Fibroblast of skin of scalp (primary cell): ENCODE measurements at regions not wholly inside any gene's neighbourhood (a gene's known extent, or its start where the extent isn't known, plus 50 kb on each side); places are given as distances from the start of the nearest gene placed in this dataset.
"Not testable (repeated sequence)": the region's sequence is repeated elsewhere in the genome, so short reads cannot be mapped to it uniquely, and the experiment has no call there.

ENCODE experiments used
- DNase-seq: peaks from one replicate; pipeline ENCODE4 v3.0.0-alpha.2; 2013

DNA sequence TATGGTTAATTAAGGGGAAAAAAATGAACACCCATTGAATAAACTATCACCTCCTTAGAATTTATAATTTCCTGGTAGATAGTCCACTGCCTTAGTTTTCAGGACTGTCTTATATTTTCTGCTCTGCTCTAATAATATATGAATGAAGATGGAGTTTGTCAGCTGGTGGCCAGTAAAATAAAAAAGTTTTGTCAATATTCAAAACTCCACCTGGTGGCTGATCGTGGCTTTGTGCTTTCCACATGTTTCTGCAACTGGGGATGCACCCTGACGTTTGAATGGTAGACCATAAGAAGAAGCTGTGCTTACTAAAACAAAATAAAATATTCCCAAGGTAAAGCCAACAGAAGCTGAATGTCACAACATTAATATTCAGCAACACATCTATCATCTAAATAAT, 286.6 kb upstream of the IZUMO3 start:
- DNase-seq, result peak; percentile 0

DNA sequence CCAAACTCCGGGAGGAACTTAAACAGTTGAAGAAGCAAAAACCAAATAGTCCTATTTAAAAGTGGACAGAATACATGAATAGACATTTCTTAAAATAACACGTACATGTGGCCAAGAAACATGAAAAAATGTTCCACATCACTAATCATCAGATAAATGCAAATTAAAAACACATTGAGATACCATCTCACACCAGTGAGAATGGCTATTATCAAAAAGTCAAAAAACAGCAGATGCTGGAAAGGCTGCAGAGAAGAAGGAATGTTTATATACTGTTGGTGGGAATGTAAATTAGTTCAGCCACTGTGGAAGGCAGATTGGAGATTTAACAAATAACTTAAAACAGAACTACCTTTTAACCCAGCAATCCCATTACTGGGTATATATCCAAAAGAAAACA, 283.0 kb upstream of the IZUMO3 start:
- DNase-seq, result no peak

DNA sequence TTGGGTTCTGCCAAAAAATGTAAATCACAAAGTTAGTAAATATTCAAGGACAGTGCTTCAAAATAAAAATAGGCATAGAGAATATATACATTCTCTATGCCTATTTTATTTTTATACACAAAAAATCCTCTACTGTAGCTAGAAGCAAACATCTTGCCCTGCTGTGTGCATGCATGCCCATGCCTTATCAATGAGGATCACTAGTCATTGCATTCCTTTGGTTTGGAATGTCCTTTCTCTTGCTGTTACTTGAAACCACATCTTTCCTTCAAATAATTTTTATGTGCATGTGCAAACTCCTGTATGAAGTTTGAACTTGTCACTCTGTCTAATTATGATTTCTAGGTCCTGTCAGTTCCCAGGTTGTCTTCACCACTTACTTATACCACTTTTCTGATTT, 278.9 kb upstream of the IZUMO3 start:
- DNase-seq, result no peak

DNA sequence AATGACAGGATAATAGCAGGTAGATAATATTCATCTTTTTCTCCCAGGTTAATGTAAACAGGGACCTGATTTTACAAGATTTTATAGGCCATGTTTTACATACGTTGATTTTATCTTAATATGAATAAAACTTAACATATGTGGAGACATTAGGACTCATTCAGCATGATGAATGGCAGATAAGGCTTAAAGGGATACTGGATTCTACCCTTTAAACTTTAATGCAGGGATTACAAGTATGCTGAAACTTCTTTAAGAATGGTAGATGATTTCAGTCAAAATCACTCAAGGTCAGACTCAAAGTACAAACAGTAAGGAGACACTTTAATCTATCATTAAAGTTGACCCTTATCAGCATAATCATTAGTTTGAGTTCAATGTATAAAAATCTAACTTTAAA, 274.5 kb upstream of the IZUMO3 start:
- no peak for DNase-seq

DNA sequence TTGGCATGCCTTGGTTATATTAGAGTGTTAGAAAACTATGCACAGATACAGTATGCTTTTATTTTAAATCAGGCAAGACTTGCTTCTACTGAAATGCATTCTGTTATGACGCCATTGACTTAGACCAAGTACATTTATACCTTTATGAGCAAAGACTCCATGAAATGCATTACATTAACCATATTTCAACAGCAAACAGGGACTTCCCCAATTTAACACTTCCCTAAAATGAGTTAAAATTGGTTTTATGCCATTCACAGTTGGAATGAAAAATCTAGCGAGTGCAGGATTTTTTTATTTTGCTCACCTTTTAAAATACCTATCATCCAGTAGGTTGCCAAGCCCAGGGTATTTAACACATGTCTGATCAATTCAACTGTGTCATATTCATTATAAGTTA, 272.1 kb upstream of the IZUMO3 start:
- no peak for DNase-seq

DNA sequence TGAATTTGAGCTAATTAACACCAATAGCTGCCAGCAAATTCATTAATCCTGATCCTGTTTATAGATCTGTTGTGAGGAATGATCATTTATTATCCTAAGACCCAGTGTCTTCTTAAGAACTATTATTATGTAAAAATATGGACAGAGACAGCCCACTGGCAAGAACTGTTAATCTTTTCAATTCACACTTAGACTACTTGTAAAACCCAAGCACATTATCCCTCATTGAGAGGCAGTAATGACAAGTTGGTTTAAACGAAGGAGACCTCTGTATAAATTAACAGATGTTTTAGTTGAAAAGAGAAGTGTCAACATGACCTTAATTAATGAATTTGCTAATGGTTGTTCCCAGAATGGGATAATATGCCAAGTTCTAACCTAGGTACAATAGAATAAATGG, 270.3 kb upstream of the IZUMO3 start:
- DNase-seq, result no peak

DNA sequence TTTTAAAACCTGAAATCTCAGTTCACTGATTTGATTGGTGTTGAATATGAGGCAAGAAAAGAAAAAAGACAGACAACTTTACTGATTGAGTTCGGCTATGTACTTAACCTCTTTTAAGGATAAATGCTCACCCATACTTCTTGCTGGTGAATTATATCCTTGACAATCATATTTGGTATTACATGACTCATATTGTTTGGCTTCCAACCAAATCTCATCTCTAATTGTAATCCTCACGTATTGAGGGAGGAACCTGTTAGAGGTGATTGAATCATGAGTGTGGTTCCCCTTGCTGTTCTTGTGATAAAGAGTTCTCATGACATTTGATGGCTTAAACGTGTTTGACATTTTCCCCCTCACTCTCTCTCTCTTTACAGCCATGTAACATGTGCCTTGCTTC, 255.6 kb upstream of the IZUMO3 start:
- no peak for DNase-seq

DNA sequence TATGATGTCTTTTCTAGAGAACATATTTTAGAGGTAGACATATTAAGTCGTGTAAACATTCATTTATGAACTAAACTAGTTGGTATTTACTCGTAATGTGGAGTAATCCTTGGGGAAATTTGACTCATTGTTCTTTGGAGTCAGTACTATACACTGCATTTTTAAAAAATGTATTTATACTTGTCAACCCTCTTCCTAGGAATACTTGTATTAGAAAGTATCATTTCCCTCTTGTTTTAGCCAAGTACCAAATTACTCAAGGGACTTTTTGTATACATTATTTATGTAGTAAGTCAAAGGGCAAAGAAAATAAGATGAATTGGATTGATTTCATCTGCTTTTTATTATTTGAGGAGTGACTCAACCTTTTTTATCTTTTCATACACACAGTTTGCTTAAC, 248.1 kb upstream of the IZUMO3 start:
- peak; percentile 13 for DNase-seq

DNA sequence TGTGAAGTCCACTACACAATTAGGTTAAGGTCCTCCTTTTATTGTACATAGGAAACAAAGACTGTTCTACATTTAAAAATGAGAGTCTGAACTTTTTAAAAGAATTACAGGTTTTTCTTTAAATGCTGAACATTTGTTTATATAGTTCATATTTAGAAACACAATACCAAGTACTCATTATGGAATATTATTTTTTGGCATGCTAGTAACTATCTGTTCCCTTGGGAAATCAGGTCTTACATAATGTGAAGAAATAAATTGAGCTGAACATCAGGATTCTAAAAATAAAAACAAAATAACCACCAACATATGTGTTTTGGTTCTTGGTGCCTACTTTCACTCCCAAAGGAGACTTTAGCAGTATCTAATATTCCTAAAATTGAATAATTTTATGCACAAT, 230.5 kb upstream of the IZUMO3 start:
- no peak for DNase-seq

DNA sequence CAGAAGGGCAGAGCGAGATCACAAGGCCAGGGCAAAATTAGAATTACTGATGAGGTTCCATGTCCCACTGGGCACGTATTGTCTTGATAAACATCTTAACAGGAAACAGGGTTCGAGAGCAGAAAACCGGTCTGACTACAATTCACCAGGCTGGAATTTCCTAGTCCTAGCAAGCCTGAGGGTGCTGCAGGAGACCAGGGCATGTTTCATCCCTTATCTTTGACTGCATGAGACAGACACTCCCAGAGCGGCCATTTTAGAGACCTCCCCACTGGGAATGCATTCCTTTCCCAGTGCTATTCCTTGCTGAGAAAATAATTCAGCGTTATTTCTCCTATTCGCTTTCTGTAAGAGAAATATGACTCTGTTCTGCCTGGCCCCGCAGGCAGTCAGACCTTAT, 228.5 kb upstream of the IZUMO3 start:
- DNase-seq, result not testable (repeated sequence)

DNA sequence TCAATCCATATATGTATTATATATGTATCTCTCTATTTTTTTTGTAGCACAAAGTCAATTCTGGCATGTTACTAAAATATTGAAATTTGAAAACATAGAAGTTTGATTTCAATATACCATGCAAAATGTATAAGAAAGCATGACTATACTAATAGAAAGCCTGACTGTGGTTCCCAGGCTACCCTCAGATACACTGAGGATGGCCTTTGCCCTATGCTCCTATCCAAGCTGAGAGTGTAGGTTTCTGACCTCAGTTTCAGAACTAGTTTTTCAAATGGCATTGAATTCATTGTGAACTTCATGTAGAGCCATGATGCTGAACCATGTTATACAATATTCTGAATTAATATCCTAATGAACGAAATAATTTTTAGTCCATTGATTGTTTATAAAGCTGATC, 220.4 kb upstream of the IZUMO3 start:
- DNase-seq, result no peak

DNA sequence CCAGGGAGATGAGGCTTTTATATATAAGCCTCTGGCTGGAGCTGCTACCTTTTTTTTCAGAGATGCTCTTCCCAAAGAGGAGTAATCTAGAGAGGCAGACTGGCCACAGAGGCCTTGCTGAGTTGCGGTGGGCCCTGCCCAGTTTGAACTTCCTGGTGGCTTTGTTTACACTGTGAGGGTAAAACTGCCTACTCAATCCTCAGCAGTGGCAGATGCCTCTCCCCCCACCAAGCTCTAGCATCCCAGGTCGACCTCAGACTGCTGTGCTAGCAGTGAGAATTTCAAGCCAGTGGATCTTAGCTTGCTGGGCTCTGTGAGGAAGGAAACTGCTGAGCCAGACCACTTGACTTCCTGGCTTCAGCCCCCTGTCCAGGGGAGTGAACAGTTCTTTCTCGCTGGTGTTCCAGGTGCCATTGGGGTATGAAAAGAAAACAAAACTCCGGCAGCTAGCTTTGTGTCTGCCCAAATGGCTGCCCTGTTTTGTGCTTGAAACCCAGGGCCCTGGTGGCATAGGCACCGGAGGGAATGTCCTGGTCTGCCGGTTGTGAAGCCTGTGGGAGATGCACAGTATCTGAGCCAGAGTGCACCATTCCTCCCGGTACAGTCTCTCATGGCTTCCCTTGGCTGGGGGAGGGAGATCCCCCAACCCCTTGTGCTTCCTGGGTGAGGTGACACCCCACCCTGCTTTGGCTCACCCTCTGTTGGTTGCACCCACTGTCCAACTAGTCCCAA, 219.5 kb upstream of the IZUMO3 start:
- DNase-seq, result no peak

DNA sequence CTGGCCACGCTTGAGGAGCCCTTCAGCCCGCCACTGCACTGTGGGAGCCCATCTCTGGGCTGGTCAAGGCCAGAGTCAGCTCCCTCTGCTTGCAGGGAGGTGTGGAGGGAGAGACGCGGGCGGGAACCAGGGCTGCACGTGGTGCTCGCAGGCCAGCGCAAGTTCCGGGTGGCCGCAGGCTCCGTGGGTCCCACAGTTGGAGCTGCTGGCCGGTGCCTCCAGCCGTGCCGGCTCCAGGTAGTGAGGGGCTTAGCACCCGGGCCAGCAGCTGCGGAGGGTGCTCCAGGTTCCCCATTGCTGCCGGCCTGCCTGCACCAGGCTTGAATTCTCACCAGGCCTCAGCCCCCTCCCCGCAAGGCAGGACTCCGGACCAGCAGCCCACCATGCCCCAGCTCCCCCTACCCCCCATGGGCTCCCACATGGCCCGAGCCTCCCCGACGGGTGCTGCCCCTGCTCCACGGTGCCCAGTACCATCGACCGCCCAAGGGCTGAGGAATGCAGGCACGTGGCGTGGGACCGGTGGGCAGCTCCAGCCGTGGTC, 192.8 kb upstream of the IZUMO3 start:
- no peak for DNase-seq

DNA sequence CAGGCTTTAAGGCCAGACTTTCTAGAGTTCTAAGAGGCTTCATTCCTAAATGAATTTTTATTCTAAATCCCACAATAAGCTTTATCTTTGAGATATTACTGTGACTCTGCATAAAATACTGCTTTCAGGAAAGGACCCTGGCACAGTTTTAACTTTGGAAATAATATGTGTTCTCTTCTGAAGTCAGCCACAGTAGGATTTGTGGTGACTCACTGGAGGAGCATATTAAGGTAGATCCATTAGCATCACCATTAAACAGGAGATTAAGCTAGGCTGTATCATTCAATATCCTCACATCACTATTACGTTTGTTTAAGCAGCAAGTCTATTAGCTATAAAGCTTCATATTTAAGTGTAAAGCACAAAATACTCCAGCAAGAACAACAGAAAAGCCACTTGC, 186.1 kb upstream of the IZUMO3 start:
- no peak for DNase-seq

DNA sequence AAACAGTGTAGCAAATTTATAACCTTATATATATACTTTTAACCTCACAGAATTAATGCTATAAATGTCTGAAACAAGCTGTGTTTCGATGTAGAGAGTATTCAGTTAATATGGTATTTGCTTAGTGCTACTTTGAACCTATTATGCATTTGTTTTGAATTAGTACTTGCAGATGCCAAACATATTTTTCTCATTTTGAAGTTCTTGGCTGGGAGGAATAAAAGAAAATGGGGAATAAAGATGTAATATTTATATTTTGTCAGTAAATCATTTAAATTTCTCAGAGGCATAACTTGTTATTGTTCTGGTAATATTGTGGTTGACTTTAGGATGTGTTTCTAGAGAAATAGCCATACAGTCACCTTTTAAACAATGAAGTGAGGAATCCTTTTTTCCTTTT, 175.9 kb upstream of the IZUMO3 start:
- no peak for DNase-seq

DNA sequence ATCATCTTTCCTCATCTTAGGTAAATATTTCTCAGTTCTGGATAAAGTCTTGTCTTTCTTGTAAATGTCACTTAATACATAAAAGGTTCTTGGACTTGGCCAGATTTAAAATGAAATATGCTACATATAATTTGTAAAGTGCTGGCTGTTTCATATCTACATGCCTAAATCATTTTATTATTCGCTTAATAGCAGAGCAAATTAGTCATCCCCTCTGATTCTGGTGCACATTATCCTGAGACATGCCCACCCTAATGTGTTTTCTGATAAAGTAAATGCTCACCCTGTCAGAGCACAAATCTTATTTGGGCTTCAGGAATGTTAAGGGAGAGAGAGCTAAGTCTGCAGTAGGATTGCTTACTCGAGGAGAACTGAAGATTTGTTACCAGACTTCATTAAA, 166.5 kb upstream of the IZUMO3 start:
- DNase-seq, result no peak

DNA sequence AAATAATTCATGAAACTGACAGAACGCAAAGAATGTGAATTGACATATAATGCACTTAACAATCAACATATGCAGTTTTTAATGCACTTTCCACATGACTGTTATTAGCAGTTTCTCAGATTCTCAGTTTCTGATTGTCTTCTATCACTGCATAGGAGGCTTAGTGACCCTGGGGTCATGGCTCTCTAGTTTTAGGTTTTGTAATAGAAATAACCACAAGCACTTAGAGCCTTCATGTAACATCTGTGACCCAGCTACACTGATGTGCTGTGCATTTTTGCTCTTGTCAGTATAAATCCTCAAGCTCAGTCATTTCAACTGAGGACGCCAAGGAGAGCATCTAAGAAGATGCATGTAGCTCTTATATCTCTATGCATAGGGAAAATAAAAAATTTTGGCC, 163.1 kb upstream of the IZUMO3 start:
- DNase-seq, result no peak

DNA sequence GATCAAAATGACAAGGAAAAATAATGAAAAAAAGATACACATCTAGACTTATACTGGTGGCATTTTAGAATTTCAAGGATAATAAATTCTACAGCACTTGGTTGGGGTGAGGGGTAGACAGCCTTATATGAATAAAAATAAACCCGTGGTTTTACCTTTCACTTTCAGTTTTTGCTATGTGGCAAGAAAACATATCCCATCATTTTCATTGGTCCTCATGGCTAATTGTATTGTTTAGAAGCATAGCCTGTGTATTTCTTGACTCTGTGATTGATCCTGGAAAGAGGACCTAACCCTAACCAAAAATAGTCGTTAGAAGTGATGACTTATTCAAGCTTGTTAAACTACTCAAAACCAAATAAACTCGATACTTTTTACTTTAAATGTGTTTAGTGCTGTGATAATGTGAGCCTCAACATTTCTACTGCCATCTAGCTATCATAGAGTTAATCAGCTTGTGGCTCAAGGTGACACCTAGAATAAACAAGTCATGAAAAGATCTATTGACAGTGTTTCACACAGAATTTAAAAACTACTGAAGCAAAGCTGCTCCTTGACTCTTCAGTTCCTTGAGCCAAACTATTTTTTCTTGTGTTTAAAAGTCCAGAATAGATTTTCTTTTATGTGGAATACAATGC, 153.3 kb upstream of the IZUMO3 start:
- no peak for DNase-seq

DNA sequence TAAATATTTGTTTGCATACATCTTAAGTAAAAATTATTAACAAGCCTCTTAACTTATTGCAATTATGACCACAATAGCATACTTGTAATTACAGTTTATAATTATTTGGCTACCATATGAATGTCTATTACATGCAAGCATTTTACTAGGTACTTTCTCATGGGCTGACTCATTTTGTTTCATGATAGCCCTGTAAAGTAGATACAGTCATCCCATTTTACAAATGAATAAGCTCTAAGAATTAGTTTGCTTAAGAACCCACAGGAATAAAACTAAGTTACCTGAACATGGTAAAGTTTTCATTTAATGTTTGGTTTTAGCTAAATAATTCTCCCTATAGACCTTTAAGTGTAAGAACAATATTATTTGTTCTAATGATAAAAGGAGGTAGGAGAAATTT, 126.6 kb upstream of the IZUMO3 start:
- no peak for DNase-seq

DNA sequence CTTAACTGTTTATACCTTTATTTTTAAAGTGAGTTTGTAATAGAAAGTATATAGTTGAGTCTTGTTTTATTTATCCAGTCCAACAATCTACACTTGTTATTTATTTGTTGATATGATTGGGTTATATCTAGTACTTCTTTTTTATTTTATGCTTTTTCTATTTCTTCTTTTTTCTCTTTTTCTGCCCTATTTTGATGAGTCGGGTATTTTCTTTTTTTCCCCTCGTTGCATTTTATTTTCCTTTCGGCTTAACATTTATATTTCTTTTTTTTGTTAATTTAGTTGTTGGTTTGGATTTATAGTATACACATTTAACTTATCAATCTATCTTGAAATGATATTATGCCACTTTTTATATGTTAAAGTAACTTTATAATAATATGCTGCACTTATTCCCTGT, 111.7 kb upstream of the IZUMO3 start:
- no peak for DNase-seq

DNA sequence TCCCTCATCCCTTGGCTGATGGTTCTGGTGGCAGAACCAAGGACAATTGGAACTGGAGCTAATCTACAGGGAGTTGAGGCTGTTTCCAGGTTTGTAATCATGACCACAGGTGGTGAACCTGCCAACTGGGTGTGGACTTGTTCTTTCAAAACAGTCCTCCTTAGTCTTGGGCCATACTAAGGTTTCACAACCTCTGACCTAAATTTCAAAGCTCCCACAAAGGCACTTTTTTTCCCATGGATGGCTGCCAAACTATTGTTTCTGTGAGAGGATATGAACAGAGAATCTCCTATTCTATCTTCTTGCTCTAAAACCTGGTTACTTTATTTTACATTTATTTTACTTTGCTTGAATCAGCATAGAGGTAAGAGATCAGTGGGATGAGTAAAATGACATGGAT, 106.5 kb upstream of the IZUMO3 start:
- no peak for DNase-seq

DNA sequence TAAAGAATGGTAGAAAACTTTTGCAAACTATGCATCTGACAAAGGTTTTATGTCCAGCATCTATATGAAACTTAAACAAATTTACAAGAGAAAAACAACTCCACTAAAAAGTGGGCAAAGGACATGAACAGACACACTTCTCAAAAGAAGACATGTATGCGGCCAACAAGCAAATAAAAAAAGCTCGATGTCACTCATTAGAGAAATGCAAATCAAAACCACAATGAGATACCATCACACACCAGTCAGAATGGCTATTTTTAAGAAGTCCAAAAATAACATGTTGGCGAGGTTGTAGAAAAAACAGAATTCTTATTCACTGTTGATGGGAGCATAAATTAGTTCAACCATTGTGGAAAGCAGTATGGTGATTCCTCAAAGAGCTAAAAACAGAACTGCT, 83.1 kb upstream of the IZUMO3 start:
- not testable (repeated sequence) for DNase-seq

DNA sequence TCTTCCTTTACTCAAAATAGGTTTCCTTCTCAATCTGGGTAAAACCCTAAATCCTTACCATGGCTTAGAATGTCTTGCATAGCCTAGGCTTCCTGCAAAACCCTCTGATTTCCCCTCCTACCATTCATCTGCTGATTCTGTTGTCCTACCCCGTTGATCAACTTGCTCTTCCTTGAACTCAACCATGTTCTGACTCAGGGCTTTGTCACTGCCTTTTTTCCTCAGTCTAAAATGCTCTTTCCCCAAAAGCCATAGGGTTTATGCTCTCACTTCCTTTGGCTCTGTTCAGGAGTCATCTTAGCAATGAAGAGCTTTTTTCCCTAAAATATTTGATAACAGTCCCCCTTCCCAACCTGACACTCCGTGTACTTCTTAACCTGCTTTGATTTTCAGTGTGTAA, 79.4 kb upstream of the IZUMO3 start:
- DNase-seq, result no peak

DNA sequence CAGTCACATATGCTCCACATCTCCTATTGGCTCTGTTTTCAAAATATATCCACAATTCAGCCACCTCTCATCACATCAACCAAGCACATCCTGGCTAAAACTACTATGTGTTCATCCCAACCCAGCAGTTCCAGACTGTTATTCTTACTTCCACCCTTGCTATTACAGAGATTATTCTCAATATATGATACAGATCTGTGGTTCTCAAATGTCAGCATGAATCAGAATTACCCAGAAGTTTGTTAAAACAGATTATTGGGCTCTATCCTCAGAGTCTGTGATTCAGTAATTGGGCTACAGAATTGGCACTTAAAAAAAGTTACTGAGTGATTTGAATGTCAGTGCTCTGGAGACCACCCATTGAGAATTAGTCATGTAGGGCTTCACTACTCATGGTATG, 78.8 kb upstream of the IZUMO3 start:
- DNase-seq, result peak; percentile 6

DNA sequence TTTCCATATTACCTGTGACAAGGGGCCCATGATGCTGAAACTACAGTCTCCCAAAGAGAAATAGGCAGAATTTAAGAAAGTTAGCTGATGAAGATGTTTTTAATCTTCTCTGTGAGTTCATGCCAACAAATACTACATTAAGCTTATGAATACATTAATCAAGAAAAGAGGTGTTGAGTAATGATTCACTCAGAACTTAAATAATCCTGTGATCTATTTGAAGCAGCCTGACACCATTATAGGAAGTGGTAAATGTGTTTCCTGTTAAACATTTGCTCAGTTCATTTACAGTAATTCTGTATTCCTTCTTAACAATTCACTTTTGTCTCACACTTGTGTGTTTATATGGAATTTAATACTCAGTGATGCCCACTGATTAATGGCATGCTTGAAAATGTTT, 75.0 kb upstream of the IZUMO3 start:
- DNase-seq, result no peak
